ENCODE measurements at regions not wholly inside any gene's neighbourhood (a gene's known extent, or its start where the extent isn't known, plus 50 kb on each side); places are given as distances from the start of the nearest gene placed in this dataset.

- no peak for TF ChIP-seq NR2C1 (IDR thresholded peaks at IDR 0.05)
- TF ChIP-seq ETV6 (conservative IDR thresholded peaks at IDR 0.05 in 1 of 2, IDR thresholded peaks at IDR 0.05 in 1 of 2; ENCODE audit: borderline replicate concordance in 1 of 2, low read depth in 1 of 2): no peak
- TF ChIP-seq KAT2A (conservative IDR thresholded peaks at IDR 0.05; ENCODE audit: control insufficient read depth, low read depth, low read length): no peak
- TF ChIP-seq JUND (IDR thresholded peaks at IDR 0.05; ENCODE audit: low read depth, low read length): no peak
- no peak for TF ChIP-seq MYC (IDR thresholded peaks at IDR 0.05; ENCODE audit: insufficient read depth, insufficient read length, insufficient replicate concordance, low read length, severe bottlenecking)
- TF ChIP-seq BCL3 (IDR thresholded peaks at IDR 0.05; ENCODE audit: borderline replicate concordance, insufficient read depth, low read depth, low read length, poor library complexity, severe bottlenecking): no peak
- TF ChIP-seq HDAC2 (IDR thresholded peaks at IDR 0.05): no peak
- no peak for TF ChIP-seq ZNF217 (IDR thresholded peaks at IDR 0.05)
- TF ChIP-seq RUNX3 (IDR thresholded peaks at IDR 0.05; ENCODE audit: low read length): no peak
Observed at GRCh38 chrX:10023821-10024220, 56.7 kb downstream of the CLDN34 start (continued).

- intact Hi-C loops (cut with micrococcal nuclease; ENCODE audit: unreplicated experiment): no loop called here
- ChIA-PET RAD21 (ENCODE audit: unreplicated experiment) (interaction anchor here (0.9 kb wide), 1 partner anchor 66 kb away, joined by 3 read pairs; no protein-coding TSS in a partner anchor), POLR2A (interaction anchor here (1.0 kb wide), 1 partner anchor 13 kb away, joined by 4 read pairs; no protein-coding TSS in a partner anchor), CTCF (no interaction called here), SMC1A (ENCODE audit: uncharacterized antibody, unreplicated experiment) (interaction anchor here (0.7 to 0.9 kb wide), 2 partner anchors 29 to 38 kb away, joined by 3 read pairs; no protein-coding TSS in a partner anchor)
- no peak overlapping the region for H3K4me2 ChIP-seq (ENCODE audit: control insufficient read depth, insufficient read depth)
- in situ Hi-C loops (cut with MboI): no loop called here
- no TSS peak for BruUV-seq (replicated peaks)
- FAIRE-seq (no peak), DNase-seq (ENCODE audit: low read depth, low spot score) (no peak), ATAC-seq (peak; percentile 51)
- no peak overlapping the region for H3K4me3 ChIP-seq
- H3K4me1 ChIP-seq (ENCODE audit: control insufficient read depth, insufficient read depth, low read length): no peaks in the 10 kb centered on the region
- no peaks in the 10 kb centered on the region; the same call in 2 of the 3 replicates for H3K9me3 ChIP-seq (replicated peaks; ENCODE audit: control insufficient read depth, insufficient read depth, low read length)
- no peak for TF ChIP-seq SUZ12 (IDR thresholded peaks at IDR 0.05; ENCODE audit: unreplicated experiment)
- TF ChIP-seq RCOR1 (conservative IDR thresholded peaks at IDR 0.05; ENCODE audit: low read depth, low read length): no peak
- 0 out of 2 replicates have a peak, but pooled peaks have one; percentile 35 for TF ChIP-seq NFYB (IDR thresholded peaks at IDR 0.05; ENCODE audit: insufficient read depth, low read depth, low read length)
- TF ChIP-seq ESRRA (IDR thresholded peaks at IDR 0.05; ENCODE audit: low read length): no peak
- peak; percentile 26 for TF ChIP-seq USF1 (IDR thresholded peaks at IDR 0.05; ENCODE audit: borderline replicate concordance, extremely low read length, insufficient read depth, low read depth, low read length)
- H4K20me1 ChIP-seq (ENCODE audit: control insufficient read depth, insufficient read depth): no peaks in the 10 kb centered on the region
- 47% methylated on average over 6 of the region's 6 CpGs for WGBS (ENCODE audit: insufficient coverage, insufficient replicate concordance, low lambda C conversion rate, missing lambda C conversion rate)
- no peaks in the 10 kb centered on the region for H3K79me2 ChIP-seq (ENCODE audit: control insufficient read depth, insufficient read depth, low read length)
- H3K9ac ChIP-seq (ENCODE audit: control insufficient read depth, insufficient read depth, low read length): no peak overlapping the region
- H2AFZ ChIP-seq (ENCODE audit: control insufficient read depth, low read depth, low read length): no peak overlapping the region
- no peak overlapping the region for H3K27ac ChIP-seq (ENCODE audit: control insufficient read depth, insufficient read depth)
- no peaks in the 10 kb centered on the region for H3K27me3 ChIP-seq (replicated peaks in 1 of 2; ENCODE audit: control insufficient read depth in 2 of 2, insufficient read depth in 2 of 2, low read length in 1 of 2)
- H3K36me3 ChIP-seq (ENCODE audit: control insufficient read depth in 2 of 2, insufficient read depth in 2 of 2, low read length in 1 of 2): no peaks in the 10 kb centered on the region
Observed at GRCh38 chrX:10025742-10026493, 58.8 kb downstream of the CLDN34 start.

Data from GM12878 (cell line).